ENCODE measurements at regions not wholly inside any gene's neighbourhood (a gene's known extent, or its start where the extent isn't known, plus 50 kb on each side); places are given as distances from the start of the nearest gene placed in this dataset.
"Not testable (repeated sequence)": the region's sequence is repeated elsewhere in the genome, so short reads cannot be mapped to it uniquely, and the experiment has no call there.

GRCh38 chr9:27818348-27818747 lies 245.1 kb upstream of the C9orf72 start:
- no peak for DNase-seq

DNA sequence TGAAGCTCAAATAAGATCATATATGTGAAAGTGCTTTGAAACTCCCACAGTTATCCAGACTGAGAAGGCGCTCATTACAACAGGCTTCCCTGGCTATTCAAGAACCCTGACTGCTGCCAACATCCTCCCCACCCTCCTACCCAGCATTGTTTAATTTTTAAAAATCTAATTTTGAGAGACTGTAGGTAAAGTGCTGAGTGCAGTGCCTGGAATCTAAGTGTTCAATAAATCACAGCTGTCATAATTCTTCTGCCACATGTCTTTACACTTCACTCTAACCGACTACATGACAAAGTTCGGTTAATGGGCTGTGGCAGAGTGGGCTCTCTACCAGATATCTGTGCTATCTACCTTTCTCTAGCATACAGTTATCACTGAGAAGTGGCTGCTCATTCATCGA lies 255.6 kb upstream of the C9orf72 start:
- DNase-seq = no peak

- DNase-seq = no peak
Measured at GRCh38 chr9:27829621-27830020, 256.3 kb upstream of the C9orf72 start.

DNA sequence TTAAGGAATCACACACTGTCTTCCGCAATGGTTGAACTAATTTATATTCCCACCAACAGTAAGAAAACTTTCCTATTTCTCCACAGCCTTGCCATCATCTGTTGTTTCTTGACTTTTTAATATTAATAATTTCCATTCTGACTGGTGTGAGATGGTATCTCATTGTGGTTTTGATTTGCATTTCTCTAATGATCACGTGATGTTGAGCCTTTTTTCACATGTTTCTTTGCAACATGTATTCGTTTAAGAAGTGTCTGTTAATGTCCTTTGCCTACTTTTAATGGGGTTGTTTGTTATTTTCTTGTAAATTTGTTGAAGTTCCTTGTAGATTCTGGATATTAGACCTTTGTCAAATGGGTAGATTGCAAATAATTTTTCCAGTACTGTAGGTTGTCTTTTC lies 258.8 kb upstream of the C9orf72 start:
- DNase-seq = not testable (repeated sequence)

GRCh38 chr9:27835286-27835685 lies 262.0 kb upstream of the C9orf72 start:
- no peak for DNase-seq

DNA sequence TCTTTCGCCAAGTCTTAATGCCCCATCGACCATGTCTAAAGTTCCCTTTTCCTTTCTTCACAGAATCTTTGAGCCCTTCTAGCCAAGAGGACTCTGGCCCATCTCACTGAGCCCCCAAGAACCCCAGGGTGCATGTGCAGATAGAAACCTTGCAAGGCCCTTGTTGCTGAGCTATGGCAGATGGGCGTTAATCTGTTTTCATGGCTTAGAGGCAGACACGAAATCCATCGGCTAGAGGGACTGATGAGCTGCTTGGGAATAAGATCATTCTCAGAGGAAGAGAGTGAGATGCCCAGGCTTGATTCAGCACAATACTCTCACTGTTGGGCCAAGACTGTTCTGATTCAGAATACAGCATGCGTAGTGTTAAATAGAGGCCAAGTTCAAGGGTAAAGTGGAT lies 262.5 kb upstream of the C9orf72 start:
- DNase-seq = no peak

- DNase-seq = no peak
Measured at GRCh38 chr9:27836661-27837401, 263.6 kb upstream of the C9orf72 start.

GRCh38 chr9:27838876-27839275 lies 265.6 kb upstream of the C9orf72 start:
- no peak for DNase-seq

GRCh38 chr9:27839767-27840166 lies 266.5 kb upstream of the C9orf72 start:
- not testable (repeated sequence) for DNase-seq

DNA sequence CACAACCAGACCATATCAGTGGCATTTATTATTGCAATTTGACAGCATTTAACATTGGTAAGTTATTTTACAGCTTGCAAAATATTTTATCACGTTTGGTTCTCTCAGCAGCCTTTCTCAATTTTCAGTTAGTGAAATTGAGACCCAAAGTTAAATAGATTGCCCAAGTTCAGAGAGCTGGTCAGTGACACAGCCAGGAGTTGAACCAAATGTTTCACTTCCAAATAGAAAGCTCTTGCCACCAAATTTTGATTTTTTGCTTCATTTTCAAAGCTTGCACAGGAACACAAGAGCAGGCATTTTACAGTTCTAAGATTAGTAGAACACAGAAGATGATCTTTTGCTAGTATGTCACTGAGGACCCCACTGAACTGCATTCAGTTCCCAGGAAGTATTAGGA lies 271.5 kb upstream of the C9orf72 start:
- DNase-seq = no peak

GRCh38 chr9:27847380-27847779 lies 274.1 kb upstream of the C9orf72 start:
- no peak for DNase-seq

GRCh38 chr9:27847818-27848217 lies 274.5 kb upstream of the C9orf72 start:
- DNase-seq = no peak

GRCh38 chr9:27848315-27848714 lies 275.0 kb upstream of the C9orf72 start:
- DNase-seq = no peak

DNA sequence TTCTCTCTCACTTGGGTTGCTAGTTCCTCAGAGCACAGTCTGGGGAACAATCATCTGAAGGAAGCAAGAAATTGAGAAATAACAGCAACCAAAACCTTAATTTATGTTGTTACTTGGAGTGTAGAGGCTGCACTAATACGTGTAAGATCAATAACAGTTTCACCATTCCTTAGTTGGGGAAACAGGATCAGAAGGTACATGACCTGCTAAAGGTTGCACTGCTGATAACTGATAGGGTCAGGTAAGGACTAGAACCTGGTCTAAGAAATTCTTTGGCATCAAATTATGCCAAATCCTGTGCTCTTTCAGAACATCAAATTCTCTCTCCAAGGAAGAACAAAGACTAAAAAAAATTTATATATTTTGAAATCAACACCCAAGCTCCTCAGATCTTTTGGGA lies 278.6 kb upstream of the C9orf72 start:
- no peak for DNase-seq

DNA sequence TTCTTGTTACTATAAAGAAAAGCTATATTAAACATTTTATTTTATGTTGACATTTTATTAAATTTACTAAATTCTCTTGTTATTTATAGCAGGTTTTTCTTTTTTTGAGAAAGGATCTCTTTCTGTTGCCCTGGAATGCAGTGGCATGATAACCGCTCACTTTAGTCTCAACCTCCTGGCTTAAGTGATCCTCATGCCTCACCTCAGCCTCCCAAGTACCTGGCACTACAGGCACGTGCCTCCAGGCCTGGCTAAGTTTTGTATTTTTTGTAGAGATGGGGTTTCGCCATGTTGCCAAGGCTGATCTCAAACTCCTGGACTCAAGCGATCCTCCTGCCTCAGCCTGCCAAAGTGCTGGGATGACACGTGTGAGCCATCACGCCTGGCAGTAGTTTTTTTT lies 280.2 kb upstream of the C9orf72 start:
- no peak for DNase-seq

- no peak for DNase-seq
Measured at GRCh38 chr9:27856054-27856453, 282.8 kb upstream of the C9orf72 start.

GRCh38 chr9:27856748-27857147 lies 283.5 kb upstream of the C9orf72 start:
- no peak for DNase-seq

- DNase-seq = no peak
Measured at GRCh38 chr9:27861887-27862286, 288.6 kb upstream of the C9orf72 start.

DNA sequence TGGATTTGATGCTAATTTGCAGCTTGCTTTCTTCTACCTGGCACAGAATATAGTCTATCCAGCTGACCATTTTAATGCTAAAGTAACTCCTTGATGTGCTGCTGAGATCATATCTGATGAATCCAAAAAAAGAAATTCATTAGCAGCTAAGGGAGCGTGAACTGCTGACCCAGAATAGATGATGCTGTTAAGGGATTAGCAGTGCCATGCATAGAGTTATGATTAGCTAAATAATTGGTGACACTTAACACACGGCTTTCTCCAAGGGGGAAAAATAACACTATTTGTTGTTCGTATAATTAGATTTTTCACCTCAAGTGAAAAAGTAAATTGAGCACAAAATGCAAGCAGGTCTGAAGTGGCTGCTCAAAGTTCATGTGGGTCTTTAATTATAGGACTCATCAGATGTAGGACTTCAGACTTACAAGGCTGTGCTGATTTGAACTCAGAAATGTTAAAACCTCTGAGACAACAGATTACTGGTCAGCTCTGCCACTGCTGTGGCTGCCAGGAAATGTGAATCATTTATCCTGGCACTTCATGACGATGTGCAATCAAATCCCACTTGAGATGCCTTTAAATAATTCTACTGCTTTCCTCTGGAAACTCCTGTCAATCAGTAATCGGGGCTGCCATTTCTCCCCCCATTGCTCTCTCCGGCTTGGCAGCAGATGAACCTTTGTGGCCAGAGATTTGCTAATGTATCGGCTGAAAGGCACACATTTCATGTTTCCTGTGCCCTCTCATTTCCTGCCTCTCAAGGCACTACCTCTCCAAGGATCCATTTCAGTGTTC lies 291.6 kb upstream of the C9orf72 start:
- DNase-seq = peak; percentile 5

- no peak for DNase-seq
Measured at GRCh38 chr9:27866741-27867140, 293.5 kb upstream of the C9orf72 start.

- no peak for DNase-seq
Measured at GRCh38 chr9:27870404-27870803, 297.1 kb upstream of the C9orf72 start.

GRCh38 chr9:27880156-27880555 lies 306.9 kb upstream of the C9orf72 start:
- no peak for DNase-seq

DNA sequence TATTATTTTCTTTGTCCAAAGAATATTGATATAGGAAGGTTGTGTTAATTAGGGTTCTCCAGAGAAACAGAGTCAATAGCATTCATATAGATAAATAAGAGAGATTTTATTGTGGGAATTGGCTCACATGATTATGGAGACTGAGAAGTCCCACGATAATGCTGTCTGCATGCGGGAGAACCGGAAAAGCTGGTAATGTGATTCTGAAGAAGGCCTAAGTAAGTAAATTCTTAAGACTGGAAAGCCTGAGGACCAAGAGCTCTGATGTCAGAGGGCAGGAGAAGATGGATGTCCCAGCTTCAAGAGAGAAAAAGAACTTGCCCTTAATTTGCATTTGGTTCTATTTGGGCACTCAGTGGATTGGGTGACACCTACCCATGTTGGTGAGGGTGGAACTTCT lies 307.4 kb upstream of the C9orf72 start:
- DNase-seq = no peak

- DNase-seq = peak; percentile 7
Measured at GRCh38 chr9:27888661-27889295, 315.5 kb upstream of the C9orf72 start.
